Panc1 (cell line): ENCODE measurements at regions not wholly inside any gene's neighbourhood (a gene's known extent, or its start where the extent isn't known, plus 50 kb on each side); places are given as distances from the start of the nearest gene placed in this dataset.

Experiments
- ATAC-seq: fragments of 200-7000 bp; cut with Tn5 transposase; 2 replicates; pipeline ENCODE4 v1.9.1; 2020; ENCODE audit warnings: mild to moderate bottlenecking, moderate library complexity
- BruUV-seq: library from RNA; stranded (reverse); fragments of 400-500 nt; replicated peaks from 2 replicates; lab custom pipeline; 2021; lab: Mats Ljungman, UMichigan
- CTCF ChIA-PET: fragments of 300-600 bp; sonication (Branson Sonifier 250); formaldehyde crosslinking; loops from one replicate; lab custom pipeline; 2022; ENCODE audit warnings: antibody characterized with exemption; lab: Charles Lee
- POLR2A ChIA-PET: fragments of 300-600 bp; sonication (Branson Sonifier 250); formaldehyde crosslinking; loops from one replicate; lab custom pipeline; 2022; ENCODE audit warnings: antibody characterized with exemption; lab: Charles Lee
- DNase-seq: peaks from one replicate; pipeline ENCODE4 v3.0.0-alpha.2; 2010; ENCODE audit warnings: low read depth, low spot score
- H3K27ac ChIP-seq: 2 replicates; pipeline ENCODE4 v1.5.1; 2011; ENCODE audit warnings: mild to moderate bottlenecking, low read length, inconsistent platforms
- H3K27me3 ChIP-seq: fragments of 200-500 bp; sonication (Bioruptor generic); 2 replicates; pipeline ENCODE4 v1.6.0; 2014; ENCODE audit warnings: low read length, inconsistent platforms; ENCODE audit not compliant: control insufficient read depth, insufficient read depth
- H3K36me3 ChIP-seq: fragments of 200-500 bp; sonication (Bioruptor generic); 2 replicates; pipeline ENCODE4 v1.5.1; 2014; ENCODE audit warnings: inconsistent platforms, mild to moderate bottlenecking, low read length, moderate library complexity; ENCODE audit not compliant: control insufficient read depth, insufficient read depth
- H3K4me1 ChIP-seq: 2 replicates; pipeline ENCODE4 v1.5.1; 2011; ENCODE audit warnings: inconsistent platforms, mild to moderate bottlenecking, low read length, moderate library complexity; ENCODE audit not compliant: control insufficient read depth, insufficient read depth
- H3K4me3 ChIP-seq, 2 experiments: 2 replicates each; pipeline ENCODE4 v1.5.1; 2011 to 2012; ENCODE audit warnings: low read depth in 2 of 2, low read length in 2 of 2, mild to moderate bottlenecking in 2 of 2, inconsistent platforms in 1 of 2, moderate library complexity in 1 of 2
- H3K9me3 ChIP-seq: fragments of 200-500 bp; sonication (Bioruptor generic); 2 replicates; pipeline ENCODE4 v1.5.1; 2014; ENCODE audit warnings: low read depth, mild to moderate bottlenecking, inconsistent platforms, low read length, moderate library complexity; ENCODE audit not compliant: control insufficient read depth, insufficient read depth
- CTCF ChIP-seq: fragments of 450-650 bp; IDR thresholded peaks from 2 replicates; pipeline ENCODE4 v1.5.1; 2017; ENCODE audit warnings: mild to moderate bottlenecking
- POLR2AphosphoS5 ChIP-seq: IDR thresholded peaks from 2 replicates; pipeline ENCODE4 v1.6.1; 2012; ENCODE audit warnings: mild to moderate bottlenecking, low read depth, low read length, moderate library complexity
- REST ChIP-seq, 2 experiments: IDR thresholded peaks; 2 replicates each; pipeline ENCODE4 v1.6.1; 2011 to 2012; ENCODE audit warnings: low read depth in 2 of 2, control low read depth in 1 of 2, low read length in 1 of 2, mild to moderate bottlenecking in 1 of 2, moderate library complexity in 1 of 2; ENCODE audit not compliant: insufficient read depth in 1 of 2
- SIN3A ChIP-seq: IDR thresholded peaks from 2 replicates; pipeline ENCODE4 v1.6.1; 2012; ENCODE audit warnings: low read depth, mild to moderate bottlenecking, low read length, moderate library complexity, borderline replicate concordance; ENCODE audit not compliant: insufficient read depth
- TCF7L2 ChIP-seq: IDR thresholded peaks from 2 replicates; pipeline ENCODE4 v1.6.1; 2011; ENCODE audit warnings: mild to moderate bottlenecking, low read depth, low read length, inconsistent platforms
- in situ Hi-C: cut with HindIII; loops from 2 replicates; pipeline ENCODE4 v1.10.0; 2016; ENCODE audit warnings: low sequenced_read_pairs, low pct_unique_long_range_greater_than_20kb
- intact Hi-C: fragments of 100-400 bp; cut with micrococcal nuclease; formaldehyde crosslinking; loops from one replicate; pipeline ENCODE4 v1.10.0; 2022; ENCODE audit not compliant: unreplicated experiment

- intact Hi-C loops (no loop called here), in situ Hi-C loops (no loop called here)
- Histone ChIP-seq H3K4me3 (no peak overlapping the region), H3K27ac (no peak overlapping the region), H3K36me3 (no peaks in the 10 kb centered on the region), H3K27me3 (peaks cover 4% of the 10 kb centered on the region; the same call in 1 of the 2 replicates), H3K4me1 (no peaks in the 10 kb centered on the region), H3K9me3 (no peaks in the 10 kb centered on the region)
- TF ChIP-seq POLR2AphosphoS5 (no peak), CTCF (no peak), REST (IDR thresholded peaks at IDR 0.05; ENCODE audit: insufficient read depth in 1 of 2, low read depth in 2 of 2, low read length in 1 of 2) (no peak), SIN3A (no peak), TCF7L2 (no peak)
- ATAC-seq (no peak), DNase-seq (no peak)
- no TSS peak for BruUV-seq
- POLR2A ChIA-PET = no interaction called here
- CTCF ChIA-PET = no interaction called here
Measured at GRCh38 chr3:125670352-125670751, 75.1 kb upstream of the OSBPL11 start.

DNA sequence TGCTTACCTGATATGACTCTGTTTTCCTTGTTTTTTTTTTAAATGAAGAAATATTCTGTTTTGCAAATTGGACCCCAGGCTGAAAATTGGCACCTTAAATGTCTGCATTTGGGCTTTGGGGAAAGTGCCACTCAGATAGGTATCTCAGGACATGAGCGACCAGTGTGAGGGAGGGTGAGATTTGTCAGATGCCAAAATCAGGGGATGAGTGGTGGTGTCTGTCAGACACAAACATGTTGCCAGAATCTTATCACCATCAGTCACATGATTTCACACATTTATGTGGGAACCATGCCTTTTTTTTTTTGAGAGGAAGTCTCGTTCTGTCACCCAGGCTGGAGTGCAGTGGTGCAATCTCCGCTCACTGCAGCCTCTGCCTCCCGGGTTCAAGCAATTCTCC, 75.6 kb upstream of the OSBPL11 start:
- ATAC-seq (no peak), DNase-seq (no peak)
- Histone ChIP-seq H3K27me3 (peaks cover 4% of the 10 kb centered on the region; the same call in 1 of the 2 replicates), H3K4me3 (no peak overlapping the region), H3K27ac (no peak overlapping the region), H3K36me3 (no peaks in the 10 kb centered on the region), H3K4me1 (no peaks in the 10 kb centered on the region), H3K9me3 (no peaks in the 10 kb centered on the region)
- intact Hi-C loops = no loop called here
- in situ Hi-C loops = no loop called here
- ChIA-PET POLR2A (no interaction called here), CTCF (no interaction called here)
- TF ChIP-seq TCF7L2 = no peak
- TF ChIP-seq REST (IDR thresholded peaks at IDR 0.05; ENCODE audit: insufficient read depth in 1 of 2, low read depth in 2 of 2, low read length in 1 of 2) = no peak
- BruUV-seq = no TSS peak
